WI38 (cell line): ENCODE measurements at regions not wholly inside any gene's neighbourhood (a gene's known extent, or its start where the extent isn't known, plus 50 kb on each side); places are given as distances from the start of the nearest gene placed in this dataset.

Source experiments
- H3K4me3 ChIP-seq: 2 replicates; pipeline ENCODE4 v1.5.1; 2011; ENCODE audit warnings: low read depth, mild to moderate bottlenecking, control low read depth, low read length
- CTCF ChIP-seq: IDR thresholded peaks from 2 replicates; pipeline ENCODE4 v1.5.1; 2012; ENCODE audit warnings: low read depth, mild to moderate bottlenecking, control low read depth, low read length

DNA sequence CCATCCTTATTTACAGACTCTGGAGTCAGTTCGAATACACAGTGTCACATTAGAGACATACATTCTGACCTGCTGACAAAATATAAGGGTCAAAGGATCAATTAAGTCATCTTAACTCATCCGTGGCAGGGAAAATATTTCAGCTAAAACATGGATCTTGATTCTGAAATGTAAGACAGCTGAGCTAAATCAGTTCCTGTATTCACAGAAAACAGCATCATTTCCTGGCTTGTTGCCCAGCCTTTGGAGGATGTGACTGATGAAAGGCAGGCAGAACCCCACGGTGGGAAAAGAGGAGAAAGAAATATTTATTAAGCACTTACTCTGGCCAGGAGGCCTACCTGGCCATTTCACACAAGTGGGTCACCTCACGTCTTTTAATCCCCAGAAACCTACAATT, 101.9 kb downstream of the GAS2L3 start:
- H3K4me3 ChIP-seq = no peak overlapping the region
- no peak for TF ChIP-seq CTCF

DNA sequence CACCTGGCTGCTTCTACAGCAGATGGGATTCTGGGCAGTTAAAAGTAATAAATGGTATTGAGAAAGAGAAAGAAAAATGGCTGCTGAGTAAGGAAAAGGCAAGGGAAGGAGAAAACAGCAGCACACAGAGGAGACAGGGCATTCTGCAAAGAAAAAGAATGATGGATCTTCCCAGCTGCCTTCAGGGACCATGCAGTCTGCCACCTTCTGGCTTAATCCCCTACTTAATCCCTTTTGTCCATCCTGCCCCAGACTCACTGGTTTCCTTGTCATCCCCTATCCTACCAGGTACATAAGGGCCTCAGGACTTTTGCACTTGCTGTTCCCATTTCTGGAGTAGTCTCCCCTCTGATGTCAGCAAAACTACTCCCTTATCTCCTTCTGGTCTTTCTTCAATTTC, 107.6 kb downstream of the GAS2L3 start:
- TF ChIP-seq CTCF = no peak
- no peak overlapping the region for H3K4me3 ChIP-seq

DNA sequence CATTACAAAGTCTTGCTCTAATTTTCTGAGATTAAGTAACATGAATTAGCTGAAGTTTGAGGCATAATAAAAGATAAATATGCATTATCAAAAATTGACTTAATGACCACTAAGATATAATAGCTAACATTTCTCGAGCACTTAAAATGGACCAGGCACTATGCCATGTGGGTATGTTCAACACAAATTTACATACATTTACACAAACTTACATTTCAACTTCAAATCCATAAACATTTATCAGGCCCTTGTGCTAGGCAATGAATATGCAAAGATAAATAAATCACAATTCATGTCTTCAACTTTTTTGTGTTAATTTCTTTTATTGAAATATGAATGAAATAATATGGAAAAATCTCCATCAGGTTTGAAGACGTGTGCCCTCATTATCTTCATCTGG, 108.7 kb downstream of the GAS2L3 start:
- no peak for TF ChIP-seq CTCF
- H3K4me3 ChIP-seq = no peak overlapping the region

DNA sequence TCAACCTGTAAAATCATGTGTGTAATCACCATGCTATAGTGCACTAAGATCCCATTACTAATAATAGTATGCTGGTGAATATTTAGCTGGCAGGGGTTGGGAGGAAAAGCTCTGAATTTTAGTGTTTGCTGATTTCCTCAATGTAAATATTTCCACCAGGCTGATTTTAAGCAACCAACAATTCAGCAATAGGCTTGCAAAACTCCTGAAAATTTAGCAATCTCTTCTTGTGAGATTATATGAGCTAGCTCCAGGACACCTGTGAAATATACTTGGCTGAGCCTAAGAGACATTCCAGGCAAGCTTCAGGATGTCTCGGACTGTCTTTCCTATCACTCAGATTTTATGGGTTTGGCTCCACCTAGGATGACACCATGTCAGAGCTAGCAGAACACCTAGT, 106.9 kb upstream of the ANO4 start:
- no peak overlapping the region for H3K4me3 ChIP-seq
- TF ChIP-seq CTCF = no peak

GRCh38 chr12:100688451-100688864, 106.1 kb upstream of the ANO4 start:
- no peak overlapping the region for H3K4me3 ChIP-seq
- TF ChIP-seq CTCF = no peak

GRCh38 chr12:100692502-100692901, 102.1 kb upstream of the ANO4 start:
- no peak overlapping the region for H3K4me3 ChIP-seq

GRCh38 chr12:100698518-100698917, 96.1 kb upstream of the ANO4 start:
- no peak for TF ChIP-seq CTCF
- H3K4me3 ChIP-seq = no peak overlapping the region

More at GRCh38 chr12:100692502-100692901, 102.1 kb upstream of the ANO4 start:
- no peak for TF ChIP-seq CTCF
